ENCODE measurements at regions not wholly inside any gene's neighbourhood (a gene's known extent, or its start where the extent isn't known, plus 50 kb on each side); places are given as distances from the start of the nearest gene placed in this dataset.

GRCh38 chr12:17829813-17830212 lies 260.2 kb downstream of the RERGL start:
- TF ChIP-seq CTCF (IDR thresholded peaks at IDR 0.05; ENCODE audit: unreplicated experiment), result no peak
- H3K27ac Mint-ChIP-seq (ENCODE audit: low read depth, unreplicated experiment), result no peak overlapping the region
- intact Hi-C loops (cut with micrococcal nuclease), result no loop called here
- BruUV-seq (replicated peaks), result no TSS peak
- H3K27me3 Mint-ChIP-seq (ENCODE audit: insufficient read depth, unreplicated experiment), result peaks cover 11% of the 10 kb centered on the region
- H3K4me1 Mint-ChIP-seq (ENCODE audit: insufficient read depth, unreplicated experiment), result no peaks in the 10 kb centered on the region
- DNase-seq (ENCODE audit: unreplicated experiment), result no peak
- H3K4me3 Mint-ChIP-seq (ENCODE audit: unreplicated experiment), result no peak overlapping the region
- no peaks in the 10 kb centered on the region for H3K36me3 Mint-ChIP-seq (ENCODE audit: insufficient read depth, unreplicated experiment)
- H3K9me3 Mint-ChIP-seq (ENCODE audit: unreplicated experiment), result no peaks in the 10 kb centered on the region
- ChIA-PET POLR2A (no interaction called here), CTCF (no interaction called here)

- no TSS peak for BruUV-seq (replicated peaks)
- Mint-ChIP-seq H3K27me3 (ENCODE audit: insufficient read depth, unreplicated experiment) (no peaks in the 10 kb centered on the region), H3K4me1 (ENCODE audit: insufficient read depth, unreplicated experiment) (no peaks in the 10 kb centered on the region), H3K27ac (ENCODE audit: low read depth, unreplicated experiment) (no peak overlapping the region), H3K4me3 (ENCODE audit: unreplicated experiment) (no peak overlapping the region), H3K9me3 (ENCODE audit: unreplicated experiment) (peaks cover 7% of the 10 kb centered on the region), H3K36me3 (ENCODE audit: insufficient read depth, unreplicated experiment) (no peaks in the 10 kb centered on the region)
- intact Hi-C loops (cut with micrococcal nuclease), result no loop called here
- ChIA-PET POLR2A (no interaction called here), CTCF (interaction anchor here (0.5 to 0.6 kb wide), 2 partner anchors 845 to 1631 kb away, joined by 3 read pairs; no protein-coding TSS in a partner anchor)
- no peak for DNase-seq (ENCODE audit: unreplicated experiment)
- TF ChIP-seq CTCF (IDR thresholded peaks at IDR 0.05; ENCODE audit: unreplicated experiment), result no peak
These were observed 271.1 kb downstream of the RERGL start for GRCh38 chr12:17818931-17819330.

GRCh38 chr12:17810399-17810798 lies 279.6 kb downstream of the RERGL start:
- H3K27ac Mint-ChIP-seq (ENCODE audit: low read depth, unreplicated experiment), result no peak overlapping the region
- H3K36me3 Mint-ChIP-seq (ENCODE audit: insufficient read depth, unreplicated experiment), result peaks cover 5% of the 10 kb centered on the region
- peaks cover 10% of the 10 kb centered on the region for H3K27me3 Mint-ChIP-seq (ENCODE audit: insufficient read depth, unreplicated experiment)
- BruUV-seq (replicated peaks), result no TSS peak
- no peak for DNase-seq (ENCODE audit: unreplicated experiment)
- intact Hi-C loops (cut with micrococcal nuclease), result no loop called here
- CTCF ChIA-PET, result no interaction called here
- no peak overlapping the region for H3K4me3 Mint-ChIP-seq (ENCODE audit: unreplicated experiment)
- POLR2A ChIA-PET, result no interaction called here
- no peak for TF ChIP-seq CTCF (IDR thresholded peaks at IDR 0.05; ENCODE audit: unreplicated experiment)
- H3K9me3 Mint-ChIP-seq (ENCODE audit: unreplicated experiment), result no peaks in the 10 kb centered on the region
- H3K4me1 Mint-ChIP-seq (ENCODE audit: insufficient read depth, unreplicated experiment), result no peaks in the 10 kb centered on the region

- TF ChIP-seq CTCF (IDR thresholded peaks at IDR 0.05; ENCODE audit: unreplicated experiment), result no peak
- intact Hi-C loops (cut with micrococcal nuclease), result no loop called here
- BruUV-seq (replicated peaks), result no TSS peak
- peaks cover 10% of the 10 kb centered on the region for H3K27me3 Mint-ChIP-seq (ENCODE audit: insufficient read depth, unreplicated experiment)
- no peaks in the 10 kb centered on the region for H3K4me1 Mint-ChIP-seq (ENCODE audit: insufficient read depth, unreplicated experiment)
- H3K9me3 Mint-ChIP-seq (ENCODE audit: unreplicated experiment), result no peaks in the 10 kb centered on the region
- H3K36me3 Mint-ChIP-seq (ENCODE audit: insufficient read depth, unreplicated experiment), result peaks cover 5% of the 10 kb centered on the region
- ChIA-PET POLR2A (no interaction called here), CTCF (interaction anchor here (0.6 kb wide), 1 partner anchor 498 kb away, joined by 3 read pairs; no protein-coding TSS in a partner anchor)
- DNase-seq (ENCODE audit: unreplicated experiment), result no peak
- no peak overlapping the region for H3K27ac Mint-ChIP-seq (ENCODE audit: low read depth, unreplicated experiment)
- no peak overlapping the region for H3K4me3 Mint-ChIP-seq (ENCODE audit: unreplicated experiment)
These were observed 280.8 kb downstream of the RERGL start for GRCh38 chr12:17809206-17809605.
